Astrocyte (in vitro differentiated cells and primary cell): ENCODE measurements at regions not wholly inside any gene's neighbourhood (a gene's known extent, or its start where the extent isn't known, plus 50 kb on each side); places are given as distances from the start of the nearest gene placed in this dataset.

ENCODE experiments used
- DNase-seq: peaks from one replicate; pipeline ENCODE4 v3.0.0-alpha.2; 2010; ENCODE audit warnings: low read depth
- FAIRE-seq: peaks from 2 replicates; lab custom pipeline; 2011; peaks lifted over from hg19 to GRCh38; lab: Jason Lieb, UNC
- H2AFZ ChIP-seq: 2 replicates; pipeline ENCODE4 v1.6.0; 2012; ENCODE audit warnings: low read depth, low read length, inconsistent platforms
- H3K27ac ChIP-seq: 2 replicates; pipeline ENCODE4 v1.5.1; 2011; ENCODE audit warnings: low read depth, low read length, inconsistent platforms
- H3K27me3 ChIP-seq: 2 replicates; pipeline ENCODE4 v1.6.0; 2011; ENCODE audit warnings: low read length, inconsistent platforms; ENCODE audit not compliant: insufficient read depth
- H3K36me3 ChIP-seq: 2 replicates; pipeline ENCODE4 v1.5.1; 2011; ENCODE audit warnings: low read length, inconsistent platforms; ENCODE audit not compliant: insufficient read depth
- H3K4me1 ChIP-seq: 2 replicates; pipeline ENCODE4 v1.5.1; 2011; ENCODE audit warnings: low read length, inconsistent platforms; ENCODE audit not compliant: insufficient read depth
- H3K4me2 ChIP-seq: 2 replicates; pipeline ENCODE4 v1.6.0; 2012; ENCODE audit warnings: low read length, inconsistent platforms
- H3K4me3 ChIP-seq: 2 replicates; pipeline ENCODE4 v1.5.1; 2011; ENCODE audit warnings: low read depth, mild to moderate bottlenecking, low read length, inconsistent platforms; ENCODE audit not compliant: insufficient read depth
- H3K79me2 ChIP-seq: 2 replicates; pipeline ENCODE4 v1.6.0; 2012; ENCODE audit warnings: mild to moderate bottlenecking, low read length, inconsistent platforms; ENCODE audit not compliant: insufficient read depth
- H3K9ac ChIP-seq: 2 replicates; pipeline ENCODE4 v1.6.0; 2012; ENCODE audit warnings: mild to moderate bottlenecking, low read length, inconsistent platforms
- H3K9me3 ChIP-seq: 2 replicates; pipeline ENCODE4 v1.5.1; 2012; ENCODE audit warnings: low read depth, mild to moderate bottlenecking, low read length, inconsistent platforms; ENCODE audit not compliant: insufficient read depth
- H4K20me1 ChIP-seq: 2 replicates; pipeline ENCODE4 v1.6.0; 2012; ENCODE audit warnings: low read length, inconsistent platforms; ENCODE audit not compliant: insufficient read depth
- H3K27ac Mint-ChIP-seq: one replicate; pipeline ENCODE4 v1.8.0; 2021; ENCODE audit warnings: mild to moderate bottlenecking, mixed read lengths; ENCODE audit not compliant: unreplicated experiment
- H3K27me3 Mint-ChIP-seq: one replicate; pipeline ENCODE4 v1.8.0; 2021; ENCODE audit warnings: low read depth, mixed read lengths; ENCODE audit not compliant: unreplicated experiment
- H3K36me3 Mint-ChIP-seq: one replicate; pipeline ENCODE4 v1.8.0; 2021; ENCODE audit warnings: low read depth, mixed read lengths; ENCODE audit not compliant: unreplicated experiment
- H3K4me1 Mint-ChIP-seq: one replicate; pipeline ENCODE4 v1.8.0; 2021; ENCODE audit warnings: low read depth, mixed read lengths; ENCODE audit not compliant: unreplicated experiment
- H3K4me3 Mint-ChIP-seq: one replicate; pipeline ENCODE4 v1.8.0; 2021; ENCODE audit warnings: mild to moderate bottlenecking, moderate library complexity, mixed read lengths; ENCODE audit not compliant: unreplicated experiment
- H3K9me3 Mint-ChIP-seq: one replicate; pipeline ENCODE4 v1.8.0; 2021; ENCODE audit warnings: mild to moderate bottlenecking, mixed read lengths; ENCODE audit not compliant: unreplicated experiment
- CTCF ChIP-seq: IDR thresholded peaks from 2 replicates; pipeline ENCODE4 v1.5.1; 2011; ENCODE audit warnings: low read depth, mild to moderate bottlenecking, inconsistent platforms, low read length, moderate library complexity; ENCODE audit not compliant: insufficient read depth
- EZH2 ChIP-seq: IDR thresholded peaks from 2 replicates; pipeline ENCODE4 v1.6.1; 2012; ENCODE audit warnings: mild to moderate bottlenecking, low read length, inconsistent platforms; ENCODE audit not compliant: insufficient read depth

- Histone ChIP-seq H3K36me3 (no peaks in the 10 kb centered on the region), H3K9ac (no peak overlapping the region), H3K4me2 (no peak overlapping the region), H3K9me3 (no peaks in the 10 kb centered on the region), H3K27ac (no peak overlapping the region), H2AFZ (no peak overlapping the region), H3K79me2 (no peaks in the 10 kb centered on the region), H3K27me3 (peaks cover 26% of the 10 kb centered on the region), H3K4me3 (no peak overlapping the region), H4K20me1 (no peaks in the 10 kb centered on the region), H3K4me1 (no peaks in the 10 kb centered on the region)
- Mint-ChIP-seq H3K27ac (no peak overlapping the region), H3K4me3 (no peak overlapping the region), H3K36me3 (no peaks in the 10 kb centered on the region), H3K27me3 (peaks cover 46% of the 10 kb centered on the region), H3K9me3 (peaks cover 8% of the 10 kb centered on the region), H3K4me1 (no peaks in the 10 kb centered on the region)
- DNase-seq = no peak
- FAIRE-seq = no peak
- no peak for TF ChIP-seq CTCF
- TF ChIP-seq EZH2 = no peak
Measured at GRCh38 chr20:48267860-48268633, 482.8 kb upstream of the SULF2 start.

- Histone ChIP-seq H2AFZ (no peak overlapping the region), H3K36me3 (no peaks in the 10 kb centered on the region), H4K20me1 (no peaks in the 10 kb centered on the region), H3K9ac (no peak overlapping the region), H3K4me2 (no peak overlapping the region), H3K9me3 (no peaks in the 10 kb centered on the region), H3K4me1 (no peaks in the 10 kb centered on the region), H3K27ac (no peak overlapping the region), H3K79me2 (no peaks in the 10 kb centered on the region), H3K4me3 (no peak overlapping the region), H3K27me3 (peaks cover 24% of the 10 kb centered on the region)
- no peak overlapping the region for H3K27ac Mint-ChIP-seq
- H3K36me3 Mint-ChIP-seq = no peaks in the 10 kb centered on the region
- no peak for FAIRE-seq
- no peak overlapping the region for H3K4me3 Mint-ChIP-seq
- H3K27me3 Mint-ChIP-seq = peaks cover 52% of the 10 kb centered on the region
- H3K4me1 Mint-ChIP-seq = no peaks in the 10 kb centered on the region
- peaks cover 8% of the 10 kb centered on the region for H3K9me3 Mint-ChIP-seq
- no peak for TF ChIP-seq EZH2
- no peak for DNase-seq
Measured at GRCh38 chr20:48266571-48266970, 481.3 kb upstream of the SULF2 start.

- H3K4me2 ChIP-seq = no peak overlapping the region
- no peaks in the 10 kb centered on the region for H4K20me1 ChIP-seq
- no peak for FAIRE-seq
- H3K27me3 ChIP-seq = peaks cover 24% of the 10 kb centered on the region
- H3K4me3 ChIP-seq = no peak overlapping the region
- peaks cover 8% of the 10 kb centered on the region for H3K9me3 Mint-ChIP-seq
- H3K4me1 ChIP-seq = peaks cover under 1% of the 10 kb centered on the region
- H3K79me2 ChIP-seq = no peaks in the 10 kb centered on the region
- no peak overlapping the region for H3K4me3 Mint-ChIP-seq
- H3K9ac ChIP-seq = no peak overlapping the region
- no peaks in the 10 kb centered on the region for H3K36me3 ChIP-seq
- TF ChIP-seq CTCF = no peak
- no peak for TF ChIP-seq EZH2
- H3K27ac Mint-ChIP-seq = no peak overlapping the region
- no peaks in the 10 kb centered on the region for H3K9me3 ChIP-seq
- no peaks in the 10 kb centered on the region for H3K4me1 Mint-ChIP-seq
- no peaks in the 10 kb centered on the region for H3K36me3 Mint-ChIP-seq
- peaks cover 46% of the 10 kb centered on the region for H3K27me3 Mint-ChIP-seq
- no peak overlapping the region for H2AFZ ChIP-seq
- no peak for DNase-seq
- no peak overlapping the region for H3K27ac ChIP-seq
Measured at GRCh38 chr20:48265791-48266190, 480.5 kb upstream of the SULF2 start.
